ENCODE measurements at regions not wholly inside any gene's neighbourhood (a gene's known extent, or its start where the extent isn't known, plus 50 kb on each side); places are given as distances from the start of the nearest gene placed in this dataset.
A peak's percentile ranks its signal among the peaks of the same experiment; 100 is the strongest.
"Not testable (repeated sequence)": the region's sequence is repeated elsewhere in the genome, so short reads cannot be mapped to it uniquely, and the experiment has no call there.

DNA sequence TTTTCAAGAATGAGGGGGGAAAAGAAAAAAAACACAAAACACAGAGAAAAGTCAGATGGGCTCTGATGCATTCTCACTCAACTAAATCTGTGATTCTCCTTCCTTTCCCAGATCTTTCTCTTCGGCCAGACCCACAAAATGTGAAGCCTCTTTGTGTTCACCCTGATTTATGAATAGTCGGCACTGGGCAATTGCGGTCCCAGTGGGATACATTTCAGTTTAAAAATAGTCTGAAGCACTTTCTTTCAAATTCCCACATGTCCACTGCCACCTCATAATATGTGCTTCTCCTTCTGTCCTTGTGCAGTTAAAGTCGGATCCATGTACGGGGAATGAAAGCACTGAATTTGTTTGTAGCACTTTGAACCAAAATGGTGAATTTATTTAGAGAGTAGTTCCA lies 995.4 kb upstream of the WWC1 start:
- H3K36me3 ChIP-seq, result no peaks in the 10 kb centered on the region
- ATAC-seq (no peak), DNase-seq (no peak)
- TF ChIP-seq CTCF (IDR thresholded peaks at IDR 0.05 in 4 of 5, conservative IDR thresholded peaks at IDR 0.05 in 1 of 5), result no peak
- TF ChIP-seq POLR2A (IDR thresholded peaks at IDR 0.05), result no peak
- no peak overlapping the region for H3K27ac ChIP-seq
- H3K9me3 ChIP-seq, result no peaks in the 10 kb centered on the region
- no peak overlapping the region for H3K4me3 ChIP-seq
- H3K4me1 ChIP-seq, result no peaks in the 10 kb centered on the region
- in situ Hi-C loops (cut with MboI; ENCODE audit: low sequenced_read_pairs in 4 of 4) (no loop called here), intact Hi-C loops (cut with DNase I; ENCODE audit: low total_unique reads) (no loop called here)
- no peaks in the 10 kb centered on the region for H3K27me3 ChIP-seq

GRCh38 chr5:167296661-167297060 lies 994.8 kb upstream of the WWC1 start:
- DNase-seq (no peak), ATAC-seq (no peak)
- H3K27me3 ChIP-seq, result no peaks in the 10 kb centered on the region
- TF ChIP-seq CTCF (IDR thresholded peaks at IDR 0.05 in 4 of 5, conservative IDR thresholded peaks at IDR 0.05 in 1 of 5), result no peak
- TF ChIP-seq POLR2A (IDR thresholded peaks at IDR 0.05), result no peak
- H3K9me3 ChIP-seq, result no peaks in the 10 kb centered on the region
- H3K4me1 ChIP-seq, result no peaks in the 10 kb centered on the region
- no peak overlapping the region for H3K27ac ChIP-seq
- intact Hi-C loops (cut with DNase I; ENCODE audit: low total_unique reads), result no loop called here
- in situ Hi-C loops (cut with MboI; ENCODE audit: low sequenced_read_pairs in 4 of 4), result no loop called here
- no peaks in the 10 kb centered on the region for H3K36me3 ChIP-seq
- no peak overlapping the region for H3K4me3 ChIP-seq

DNA sequence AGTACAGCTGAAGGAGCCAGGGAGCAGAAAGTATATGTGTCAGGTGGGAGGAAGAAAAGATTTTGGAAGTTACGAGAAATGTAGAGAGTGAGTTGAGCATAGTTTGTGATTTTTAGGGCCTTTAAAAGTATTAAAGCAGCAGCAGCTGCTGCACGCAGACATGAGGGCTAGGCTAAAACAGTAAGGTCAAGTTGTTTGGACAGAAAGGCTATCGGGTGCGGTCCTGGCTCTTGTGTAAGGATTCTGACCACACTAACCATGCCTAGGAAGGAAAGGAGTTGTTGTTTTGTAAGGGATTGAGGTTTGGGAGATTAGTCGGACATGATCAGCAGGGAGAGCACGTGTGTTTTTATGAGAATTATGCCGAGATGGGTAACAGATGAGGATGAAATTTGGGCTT lies 991.6 kb upstream of the WWC1 start:
- H3K27ac ChIP-seq; intact Hi-C loops (cut with DNase I; ENCODE audit: low total_unique reads); H3K4me3 ChIP-seq; ATAC-seq; H3K27me3 ChIP-seq; DNase-seq; in situ Hi-C loops (cut with MboI; ENCODE audit: low sequenced_read_pairs in 4 of 4); H3K36me3 ChIP-seq; H3K9me3 ChIP-seq; H3K4me1 ChIP-seq: not testable (repeated sequence)

DNA sequence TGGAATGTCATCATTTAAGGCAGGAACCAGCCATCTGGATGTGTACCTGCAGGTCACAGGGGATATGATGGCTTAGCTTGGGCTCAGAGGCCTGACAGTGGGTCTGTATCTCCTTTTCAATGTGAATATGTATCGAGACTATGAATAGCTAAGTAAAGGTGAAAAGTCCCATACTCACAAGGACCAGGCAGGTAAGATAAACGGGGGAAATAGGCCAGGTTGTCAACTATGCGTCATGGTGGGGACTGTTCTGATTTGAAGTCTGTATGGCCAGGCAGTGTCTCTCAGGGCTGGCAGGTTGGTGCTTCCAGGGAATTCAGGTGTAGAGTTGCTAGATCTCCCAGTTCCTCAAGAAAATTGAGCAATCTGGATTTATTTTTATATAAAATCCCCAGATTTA lies 987.9 kb upstream of the WWC1 start:
- Histone ChIP-seq H3K27me3 (no peaks in the 10 kb centered on the region), H3K36me3 (no peaks in the 10 kb centered on the region), H3K9me3 (no peaks in the 10 kb centered on the region), H3K27ac (no peak overlapping the region), H3K4me3 (no peak overlapping the region), H3K4me1 (peaks cover 0 to 4% of the 10 kb centered on the region in 2 donors)
- TF ChIP-seq POLR2A (IDR thresholded peaks at IDR 0.05), result no peak
- no peak for TF ChIP-seq CTCF (IDR thresholded peaks at IDR 0.05 in 4 of 5, conservative IDR thresholded peaks at IDR 0.05 in 1 of 5)
- no peak for ATAC-seq
- in situ Hi-C loops (cut with MboI; ENCODE audit: low sequenced_read_pairs in 4 of 4), result no loop called here
- intact Hi-C loops (cut with DNase I; ENCODE audit: low total_unique reads), result no loop called here
- DNase-seq, result no peak

DNA sequence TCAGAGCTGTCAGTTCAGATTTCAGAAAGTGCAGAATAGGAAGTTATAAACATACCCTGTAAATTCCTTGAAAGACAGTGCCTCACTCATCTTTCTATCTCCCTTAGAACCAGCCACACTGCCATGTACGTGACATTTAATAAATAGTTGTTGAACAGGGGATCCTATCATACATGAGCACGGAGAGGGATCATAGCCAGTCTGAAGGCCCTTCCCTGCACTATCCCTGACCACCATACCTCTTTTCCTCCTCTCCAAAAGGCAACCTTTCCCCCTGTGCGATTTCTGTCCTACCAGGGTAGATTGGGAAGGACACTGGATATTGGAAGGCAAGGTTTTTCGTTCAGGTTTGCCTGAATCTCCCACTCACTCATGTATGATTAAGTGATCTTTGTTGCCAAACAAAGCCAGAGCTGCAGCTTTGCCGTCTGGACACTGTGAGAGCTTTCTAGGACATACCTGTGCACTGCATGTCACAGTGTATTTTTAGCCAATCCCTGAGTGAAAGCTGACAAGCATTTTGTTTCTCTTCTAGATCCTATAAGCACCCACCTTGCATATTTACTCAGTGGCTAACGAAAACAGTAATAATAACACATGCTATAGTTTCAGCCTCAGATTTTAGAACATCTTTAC lies 986.5 kb upstream of the WWC1 start:
- H3K27ac ChIP-seq, result peak overlapping the region in 1 of 4 donors; percentile 11
- intact Hi-C loops (cut with DNase I; ENCODE audit: low total_unique reads), result no loop called here
- H3K27me3 ChIP-seq, result no peaks in the 10 kb centered on the region
- no peaks in the 10 kb centered on the region for H3K9me3 ChIP-seq
- in situ Hi-C loops (cut with MboI; ENCODE audit: low sequenced_read_pairs in 4 of 4), result no loop called here
- TF ChIP-seq POLR2A (IDR thresholded peaks at IDR 0.05), result no peak
- no peak for TF ChIP-seq CTCF (IDR thresholded peaks at IDR 0.05 in 4 of 5, conservative IDR thresholded peaks at IDR 0.05 in 1 of 5)
- peak; percentile 47 to 75 for ATAC-seq
- peaks cover 0 to 4% of the 10 kb centered on the region in 2 donors for H3K4me1 ChIP-seq
- H3K4me3 ChIP-seq, result no peak overlapping the region
- no peak for DNase-seq
- no peaks in the 10 kb centered on the region for H3K36me3 ChIP-seq

Data from gastrocnemius medialis (tissue), 4 donors.